Epithelial cell of proximal tubule (primary cell): ENCODE measurements at regions not wholly inside any gene's neighbourhood (a gene's known extent, or its start where the extent isn't known, plus 50 kb on each side); places are given as distances from the start of the nearest gene placed in this dataset.

Source experiments
- DNase-seq: peaks from one replicate; pipeline ENCODE4 v3.0.0-alpha.2; 2011; ENCODE audit warnings: low read depth
- H3K4me3 ChIP-seq: 2 replicates; pipeline ENCODE4 v1.5.1; 2011; ENCODE audit warnings: low read depth, mild to moderate bottlenecking, low read length
- TF ChIP-seq, protein P1 (sequence below): conservative IDR thresholded peaks from 2 replicates; pipeline ENCODE4 v1.5.1; 2012; ENCODE audit warnings: low read depth, mild to moderate bottlenecking, low read length

- H3K4me3 ChIP-seq = no peak overlapping the region
- no peak for DNase-seq
- TF ChIP-seq, protein P1, sequence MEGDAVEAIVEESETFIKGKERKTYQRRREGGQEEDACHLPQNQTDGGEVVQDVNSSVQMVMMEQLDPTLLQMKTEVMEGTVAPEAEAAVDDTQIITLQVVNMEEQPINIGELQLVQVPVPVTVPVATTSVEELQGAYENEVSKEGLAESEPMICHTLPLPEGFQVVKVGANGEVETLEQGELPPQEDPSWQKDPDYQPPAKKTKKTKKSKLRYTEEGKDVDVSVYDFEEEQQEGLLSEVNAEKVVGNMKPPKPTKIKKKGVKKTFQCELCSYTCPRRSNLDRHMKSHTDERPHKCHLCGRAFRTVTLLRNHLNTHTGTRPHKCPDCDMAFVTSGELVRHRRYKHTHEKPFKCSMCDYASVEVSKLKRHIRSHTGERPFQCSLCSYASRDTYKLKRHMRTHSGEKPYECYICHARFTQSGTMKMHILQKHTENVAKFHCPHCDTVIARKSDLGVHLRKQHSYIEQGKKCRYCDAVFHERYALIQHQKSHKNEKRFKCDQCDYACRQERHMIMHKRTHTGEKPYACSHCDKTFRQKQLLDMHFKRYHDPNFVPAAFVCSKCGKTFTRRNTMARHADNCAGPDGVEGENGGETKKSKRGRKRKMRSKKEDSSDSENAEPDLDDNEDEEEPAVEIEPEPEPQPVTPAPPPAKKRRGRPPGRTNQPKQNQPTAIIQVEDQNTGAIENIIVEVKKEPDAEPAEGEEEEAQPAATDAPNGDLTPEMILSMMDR = no peak
Observed at GRCh38 chr4:42330002-42330592, 67.2 kb upstream of the SHISA3 start.

DNA sequence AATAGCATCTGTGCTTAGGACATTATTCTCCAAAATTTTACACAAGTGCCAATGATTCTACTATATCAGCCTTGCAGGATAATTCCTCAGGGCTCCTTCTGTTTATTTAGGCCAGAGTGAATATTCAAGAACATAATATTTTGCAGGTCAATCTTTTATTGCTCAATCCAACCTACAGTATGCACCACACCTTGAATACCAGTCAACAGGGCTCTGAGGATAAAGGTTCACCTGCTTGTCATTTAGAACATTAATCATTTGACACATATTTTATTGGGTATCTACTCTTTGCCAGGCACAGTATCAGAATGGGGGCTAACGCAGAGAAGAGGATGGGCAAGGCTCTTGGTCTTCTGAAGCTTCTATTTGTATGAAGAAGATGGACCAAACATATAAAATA, 66.2 kb upstream of the SHISA3 start:
- TF ChIP-seq, protein P1 = no peak
- H3K4me3 ChIP-seq = no peak overlapping the region
- DNase-seq = no peak

DNA sequence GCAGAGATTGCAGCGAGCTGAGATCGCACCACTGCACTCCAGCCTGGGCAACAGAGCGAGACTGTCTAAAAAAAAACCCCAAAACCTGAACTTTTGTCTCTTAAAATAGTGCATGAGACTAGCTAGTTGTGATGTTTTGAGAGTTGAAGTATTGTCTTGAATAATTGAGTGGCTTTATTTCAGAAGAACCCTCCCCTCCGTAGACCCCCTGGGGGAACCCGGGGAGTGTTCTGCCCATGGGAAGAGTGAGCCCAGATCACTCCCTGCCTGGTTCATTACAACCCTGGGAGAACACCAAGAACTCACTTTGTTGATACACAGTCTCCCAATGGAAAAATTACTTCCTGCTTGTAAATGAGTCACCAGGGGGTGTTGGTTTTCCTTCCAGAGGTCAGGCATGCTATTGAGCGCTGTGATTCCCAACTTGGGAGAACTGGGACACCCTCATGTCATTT, 65.3 kb upstream of the SHISA3 start:
- DNase-seq = peak; percentile 36
- no peak overlapping the region for H3K4me3 ChIP-seq
- TF ChIP-seq, protein P1 = no peak

- no peak for DNase-seq
- TF ChIP-seq, protein P1 = no peak
- H3K4me3 ChIP-seq = no peak overlapping the region
Observed at GRCh38 chr4:42339935-42340406, 57.3 kb upstream of the SHISA3 start.

GRCh38 chr4:42341518-42342026, 55.7 kb upstream of the SHISA3 start:
- no peak overlapping the region for H3K4me3 ChIP-seq
- DNase-seq = no peak
- TF ChIP-seq, protein P1 = no peak

GRCh38 chr4:42342459-42342858, 54.8 kb upstream of the SHISA3 start:
- TF ChIP-seq, protein P1 = no peak
- no peak overlapping the region for H3K4me3 ChIP-seq
- no peak for DNase-seq

- H3K4me3 ChIP-seq = no peak overlapping the region
- TF ChIP-seq, protein P1 = no peak
- DNase-seq = no peak
Observed at GRCh38 chr4:42344309-42344708, 53.0 kb upstream of the SHISA3 start.
